Non-pigmented ciliary epithelial cell (primary cell): ENCODE measurements at regions not wholly inside any gene's neighbourhood (a gene's known extent, or its start where the extent isn't known, plus 50 kb on each side); places are given as distances from the start of the nearest gene placed in this dataset.
"Not testable (repeated sequence)": the region's sequence is repeated elsewhere in the genome, so short reads cannot be mapped to it uniquely, and the experiment has no call there.

Experiments
- DNase-seq: peaks from one replicate; pipeline ENCODE4 v3.0.0-alpha.2; 2010; ENCODE audit warnings: low read depth

DNA sequence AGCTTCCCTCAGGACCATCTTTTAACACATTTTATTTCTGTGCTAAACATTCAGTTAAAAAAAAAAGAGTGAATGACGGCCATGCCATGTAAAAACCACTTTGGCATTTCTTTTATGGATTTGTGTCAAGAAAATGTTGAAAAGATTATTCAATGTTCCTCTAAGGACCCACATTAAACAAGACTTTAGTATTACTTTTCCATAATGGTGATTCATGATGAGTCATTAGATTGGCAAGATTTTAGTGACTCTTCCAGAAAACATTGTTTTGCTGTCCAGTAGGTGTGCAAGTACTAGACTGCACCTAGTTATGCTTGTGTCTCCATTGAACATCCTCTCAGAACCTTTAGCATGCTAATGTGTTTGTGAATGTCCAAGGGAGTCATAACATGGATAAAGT is 748.6 kb downstream of the STPG2 start:
- no peak for DNase-seq

DNA sequence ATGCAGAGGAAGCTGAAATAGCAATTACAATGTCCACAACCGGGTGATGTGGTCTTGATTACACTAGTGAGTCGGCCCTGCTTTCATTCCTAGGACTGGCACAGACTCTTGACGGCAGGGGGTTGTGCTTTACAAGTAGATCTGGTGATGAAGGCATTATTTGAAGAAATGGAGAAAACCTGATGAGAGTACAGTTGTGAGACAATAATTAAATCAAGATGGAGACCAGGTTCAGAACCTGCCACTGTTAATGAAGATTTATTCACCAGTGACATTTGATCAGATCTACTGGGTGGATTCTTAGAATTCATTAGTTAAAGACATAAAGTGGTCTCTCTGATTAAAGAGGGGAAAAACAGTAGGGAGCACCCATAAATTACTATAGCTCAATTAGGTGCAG is 747.2 kb downstream of the STPG2 start:
- peak; percentile 3 for DNase-seq

- DNase-seq: no peak
Measured at GRCh38 chr4:97396605-97397004, 746.7 kb downstream of the STPG2 start.

GRCh38 chr4:97404876-97405523 is 738.3 kb downstream of the STPG2 start:
- DNase-seq: no peak

- DNase-seq: no peak
Measured at GRCh38 chr4:97411356-97411755, 731.9 kb downstream of the STPG2 start.

- DNase-seq: no peak
Measured at GRCh38 chr4:97412331-97412730, 730.9 kb downstream of the STPG2 start.

GRCh38 chr4:97414161-97414560 is 729.1 kb downstream of the STPG2 start:
- no peak for DNase-seq

GRCh38 chr4:97432551-97432950 is 710.7 kb downstream of the STPG2 start:
- DNase-seq: no peak

- DNase-seq: not testable (repeated sequence)
Measured at GRCh38 chr4:97437998-97438705, 705.1 kb downstream of the STPG2 start.

DNA sequence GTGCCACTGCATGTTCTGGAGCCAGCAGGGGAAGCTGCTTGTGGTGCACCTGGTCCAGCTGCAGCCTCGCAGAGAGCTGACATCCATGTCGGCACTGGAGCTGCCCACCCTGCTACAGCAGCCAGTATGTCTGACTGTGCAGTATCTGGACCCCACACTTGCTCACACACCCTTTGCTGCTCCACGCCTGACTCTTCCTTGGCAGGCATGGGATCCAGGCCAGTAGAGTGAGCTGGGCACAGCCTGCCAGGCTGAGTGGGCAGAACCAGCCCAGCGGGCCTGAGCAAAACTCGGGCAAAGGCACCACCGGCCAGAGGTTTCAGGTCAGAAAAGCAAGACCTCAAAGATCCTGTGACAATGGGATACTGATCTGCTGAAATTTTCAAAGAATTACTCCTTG is 690.1 kb downstream of the STPG2 start:
- DNase-seq: no peak

- DNase-seq: no peak
Measured at GRCh38 chr4:97457253-97457652, 686.0 kb downstream of the STPG2 start.

GRCh38 chr4:97468272-97468671 is 675.0 kb downstream of the STPG2 start:
- no peak for DNase-seq

DNA sequence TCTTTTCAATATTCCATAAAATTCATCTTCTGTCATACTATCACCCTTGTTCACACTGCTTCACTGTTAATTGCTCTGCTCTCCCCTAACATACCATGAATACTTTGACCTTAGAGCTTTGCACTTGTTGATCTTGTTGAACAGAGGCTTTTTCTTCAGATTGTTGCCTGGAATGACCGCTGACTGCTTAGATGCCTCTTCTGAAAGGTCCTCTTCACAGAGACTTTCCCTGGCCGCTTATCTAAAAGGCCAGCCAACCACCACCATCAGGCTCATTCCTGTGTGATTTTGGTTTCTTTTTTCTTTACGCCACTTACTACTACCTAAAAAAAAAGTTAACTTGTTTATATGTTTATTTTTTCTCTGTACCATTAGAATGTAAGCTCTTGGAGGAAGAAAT is 667.7 kb downstream of the STPG2 start:
- no peak for DNase-seq

DNA sequence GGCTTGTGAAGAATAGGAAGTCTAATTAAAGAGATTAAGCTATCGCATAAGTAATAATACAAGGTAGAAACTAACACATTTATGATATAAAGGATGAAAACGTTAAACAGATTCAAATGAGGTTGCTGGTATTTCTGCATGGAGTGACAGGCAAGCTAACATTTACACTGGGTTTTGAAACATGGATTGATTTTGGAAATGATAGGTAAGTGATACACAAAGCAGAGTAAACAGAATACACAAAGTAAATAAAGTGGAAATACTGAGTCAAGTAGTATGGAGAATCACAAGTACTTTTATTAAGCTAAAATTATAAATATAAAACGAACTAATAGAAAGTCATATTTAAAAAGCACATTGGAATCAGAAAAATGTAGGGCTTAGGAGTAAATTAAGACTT is 665.3 kb downstream of the STPG2 start:
- no peak for DNase-seq

- DNase-seq: no peak
Measured at GRCh38 chr4:97479388-97479787, 663.9 kb downstream of the STPG2 start.

DNA sequence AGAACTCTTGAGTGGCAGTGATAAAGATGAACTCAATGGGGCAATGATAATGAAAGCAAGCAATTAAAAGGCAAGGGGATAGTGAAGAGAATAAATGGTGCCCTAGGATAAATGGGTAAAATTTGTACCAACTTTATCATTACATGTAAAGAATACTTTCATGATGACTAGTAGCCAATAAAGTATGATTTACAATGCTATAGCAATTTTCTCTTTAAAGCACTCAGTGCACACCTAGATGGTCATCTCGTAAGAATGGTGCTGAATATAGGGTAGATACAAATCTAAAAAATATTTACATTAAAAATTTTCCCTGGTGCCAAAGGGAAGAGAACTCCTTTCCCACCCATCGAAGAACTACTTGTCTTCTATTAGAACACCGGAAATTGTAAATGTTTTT is 651.4 kb downstream of the STPG2 start:
- no peak for DNase-seq

DNA sequence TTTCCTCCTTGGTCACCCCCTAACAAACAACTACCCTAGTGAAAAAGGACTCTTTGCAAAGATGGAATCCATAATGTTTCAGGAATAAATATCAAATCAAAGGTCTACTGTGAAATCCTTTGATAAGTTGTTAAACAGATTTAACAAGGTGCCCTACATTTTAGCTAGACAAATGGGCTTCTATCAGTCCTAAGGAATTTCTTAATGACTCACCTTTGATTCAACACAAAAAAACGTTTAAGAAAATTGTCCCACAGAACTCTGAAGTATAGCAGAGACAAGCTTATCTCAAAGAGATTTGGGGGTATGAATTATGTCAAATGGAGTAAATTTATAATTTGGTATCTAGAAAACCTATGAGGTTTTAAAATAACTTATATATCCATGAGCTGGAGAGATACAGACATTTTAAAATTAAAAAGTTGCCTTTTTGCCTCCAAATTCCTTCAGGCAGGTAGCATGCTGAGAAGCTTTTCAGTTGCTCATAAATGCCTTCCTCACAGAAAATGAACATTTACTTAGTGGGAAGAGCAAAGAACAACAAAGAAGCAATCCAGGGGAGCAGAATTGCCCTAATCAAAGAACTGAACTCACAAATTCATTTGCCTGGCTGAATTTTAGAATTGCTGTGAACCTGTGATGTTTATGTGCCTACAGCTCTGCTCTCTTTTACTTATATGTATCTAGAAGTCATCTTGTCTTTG is 649.3 kb downstream of the STPG2 start:
- no peak for DNase-seq

DNA sequence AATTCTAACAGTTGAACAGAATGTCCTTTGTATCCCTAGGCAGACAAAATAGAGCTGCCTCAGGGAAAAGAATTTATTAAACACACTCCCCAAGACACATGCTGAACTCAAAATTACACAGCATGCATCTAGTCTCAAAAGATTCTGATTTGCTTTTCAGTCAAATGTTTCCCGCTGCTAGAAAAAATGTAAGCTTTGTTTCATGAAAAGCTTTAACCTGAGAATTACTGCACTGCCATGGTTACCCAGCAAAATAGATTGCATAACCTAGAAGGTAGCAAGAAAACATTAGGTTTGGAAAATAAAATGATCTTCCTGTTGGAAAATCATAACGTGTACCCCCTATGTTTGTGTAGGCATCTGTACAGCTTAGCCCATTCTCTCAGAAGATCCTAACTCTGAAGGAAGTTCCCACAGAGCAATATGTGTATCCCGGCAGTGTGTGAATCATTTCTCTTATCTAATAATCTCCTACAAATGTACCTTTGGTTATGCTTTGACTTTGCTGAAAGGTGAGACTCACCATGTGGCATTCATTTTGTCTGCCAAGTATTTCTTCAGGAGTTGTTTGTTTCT is 646.9 kb downstream of the STPG2 start:
- no peak for DNase-seq

GRCh38 chr4:97498875-97499274 is 644.4 kb downstream of the STPG2 start:
- DNase-seq: peak; percentile 73

GRCh38 chr4:97500423-97500822 is 642.9 kb downstream of the STPG2 start:
- no peak for DNase-seq

DNA sequence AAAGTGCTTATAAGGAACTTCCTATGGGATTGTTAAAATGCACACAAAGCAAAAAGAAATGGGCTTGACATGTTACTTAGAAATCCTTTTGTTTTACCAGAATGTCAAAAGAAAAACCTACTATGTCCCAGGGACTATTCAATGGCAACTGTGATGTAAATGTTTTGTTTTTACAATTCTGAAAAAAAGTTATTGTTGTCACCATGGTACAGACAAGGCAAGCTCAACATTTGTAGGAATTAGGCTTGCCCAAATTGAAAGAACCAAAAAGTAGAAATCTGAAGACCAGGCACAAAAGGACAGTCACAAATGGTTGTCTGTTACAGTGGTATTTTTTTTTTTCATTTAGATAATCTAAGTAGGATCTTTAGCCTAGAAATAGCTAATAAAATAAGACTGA is 638.6 kb downstream of the STPG2 start:
- no peak for DNase-seq

DNA sequence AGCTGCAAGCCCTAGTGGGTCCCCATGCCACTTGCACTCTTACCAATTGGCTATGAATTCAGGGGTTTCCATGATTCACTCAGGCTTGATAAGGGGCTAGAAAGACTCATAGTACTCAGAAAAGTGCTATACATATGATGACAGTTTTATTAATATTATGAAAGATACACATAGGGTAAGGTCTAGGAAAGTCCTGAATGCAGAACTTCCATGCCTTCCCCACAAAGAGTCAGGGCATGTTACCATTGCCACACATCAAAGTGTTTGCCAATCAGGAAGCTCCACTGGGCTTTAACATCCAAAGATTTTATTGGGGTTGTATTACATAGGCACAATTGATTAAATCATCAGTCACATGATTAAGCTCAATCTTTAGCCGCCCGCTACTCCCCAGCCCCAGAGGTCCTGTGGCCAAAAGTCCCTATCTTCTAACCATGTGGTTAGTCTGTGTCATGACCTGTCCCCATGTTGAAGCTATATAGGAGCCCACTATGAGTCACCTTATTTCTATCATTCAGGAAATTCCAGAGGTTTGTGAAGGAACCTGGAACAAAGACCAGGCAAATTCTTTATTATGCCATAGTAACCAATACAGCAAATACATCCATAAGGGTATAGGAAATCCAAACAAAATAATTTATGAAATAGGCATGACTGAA is 635.6 kb downstream of the STPG2 start:
- DNase-seq: no peak
